ENCODE measurements at regions not wholly inside any gene's neighbourhood (a gene's known extent, or its start where the extent isn't known, plus 50 kb on each side); places are given as distances from the start of the nearest gene placed in this dataset.

GRCh38 chr6:84876723-84877514 lies 112.5 kb upstream of the TBX18 start:
- H3K36me3 ChIP-seq (ENCODE audit: control insufficient read depth in 4 of 4, insufficient read depth in 3 of 4, low read depth in 1 of 4, low read length in 3 of 4), result no peaks in the 10 kb centered on the region
- no peaks in the 10 kb centered on the region for H3K9me3 ChIP-seq (ENCODE audit: control insufficient read depth in 4 of 4, low read length in 3 of 4)
- 87% methylated on average over 2 of the region's 2 CpGs for WGBS
- H3K27ac ChIP-seq (ENCODE audit: low read depth in 1 of 2, low read length in 2 of 2), result no peak overlapping the region
- H3K4me1 ChIP-seq (ENCODE audit: control insufficient read depth in 4 of 4, insufficient read depth in 4 of 4, low read length in 3 of 4), result peaks cover 0 to 10% (median 4%) of the 10 kb centered on the region in 4 donors
- no peak overlapping the region for H3K9ac ChIP-seq (ENCODE audit: low read depth in 1 of 2, low read length in 2 of 2)
- H3K27me3 ChIP-seq (ENCODE audit: control insufficient read depth in 4 of 4, insufficient read depth in 4 of 4, low read length in 3 of 4), result no peaks in the 10 kb centered on the region
- TF ChIP-seq EGR1 (IDR thresholded peaks at IDR 0.05; ENCODE audit: low read depth in 2 of 2) (no peak), FOXA2 (IDR thresholded peaks at IDR 0.05) (no peak), NR2F2 (IDR thresholded peaks at IDR 0.05) (no peak), SP1 (IDR thresholded peaks at IDR 0.05) (no peak), ATF3 (IDR thresholded peaks at IDR 0.05) (no peak), RXRA (IDR thresholded peaks at IDR 0.05) (no peak), MAX (IDR thresholded peaks at IDR 0.05) (no peak), RAD21 (IDR thresholded peaks at IDR 0.05) (no peak), CTCF (IDR thresholded peaks at IDR 0.05; ENCODE audit: low read depth, low read length, missing input control) (no peak), GABPA (IDR thresholded peaks at IDR 0.05 in 1 of 2, conservative IDR thresholded peaks at IDR 0.05 in 1 of 2) (no peak), REST (IDR thresholded peaks at IDR 0.05) (no peak), YY1 (IDR thresholded peaks at IDR 0.05) (no peak), HNF4G (IDR thresholded peaks at IDR 0.05) (no peak), ZBTB33 (IDR thresholded peaks at IDR 0.05) (no peak), HNF4A (conservative IDR thresholded peaks at IDR 0.05) (no peak)
- no peak overlapping the region for H3K4me3 ChIP-seq (ENCODE audit: low read depth in 1 of 3, low read length in 3 of 3)
- no peak for DNase-seq (ENCODE audit: low spot score)
